HG03196 (cell line): ENCODE measurements at regions not wholly inside any gene's neighbourhood (a gene's known extent, or its start where the extent isn't known, plus 50 kb on each side); places are given as distances from the start of the nearest gene placed in this dataset.

Experiments
- ATAC-seq: cut with Tn5 transposase; IDR thresholded peaks from one replicate; pipeline ENCODE4 v1.9.1; 2021; ENCODE audit not compliant: unreplicated experiment

DNA sequence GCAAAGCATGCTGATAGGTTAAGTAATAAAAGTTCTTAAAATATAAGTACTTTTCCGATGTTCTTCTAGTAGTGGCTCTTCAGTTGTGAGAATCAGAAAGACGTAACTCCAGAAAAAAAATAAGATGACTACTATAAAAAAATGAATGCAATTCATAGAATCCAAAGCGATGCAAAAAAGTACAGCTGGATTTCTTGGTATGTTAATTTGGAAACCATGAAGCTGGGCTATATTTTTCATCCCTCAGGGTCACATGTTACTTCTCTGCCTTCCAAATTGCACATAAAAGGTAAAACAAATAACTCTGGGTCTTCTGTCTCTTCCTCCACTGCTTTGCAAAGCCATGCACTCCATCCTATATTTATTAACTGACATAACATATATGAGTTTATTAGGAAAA, 843.9 kb upstream of the DPPA4 start:
- no peak for ATAC-seq

DNA sequence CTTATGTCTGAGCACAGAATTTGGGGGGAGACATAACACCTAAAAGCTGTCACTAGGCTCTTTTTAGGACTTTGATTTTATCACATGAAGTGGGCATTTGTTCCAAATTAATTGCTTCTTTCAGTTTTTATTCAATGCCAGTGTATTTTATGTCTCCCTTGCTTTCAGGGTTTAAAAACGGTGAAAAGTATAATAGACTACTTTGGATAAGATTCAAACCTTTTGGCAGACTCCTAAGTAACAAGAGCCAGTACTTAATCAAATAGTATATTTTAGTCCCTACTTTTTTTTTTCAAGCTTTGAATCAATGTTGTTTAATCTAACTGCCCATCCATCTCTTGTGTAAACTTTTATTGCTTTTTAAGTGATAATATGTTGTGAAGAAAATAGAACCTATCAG, 847.2 kb upstream of the DPPA4 start:
- ATAC-seq = no peak

DNA sequence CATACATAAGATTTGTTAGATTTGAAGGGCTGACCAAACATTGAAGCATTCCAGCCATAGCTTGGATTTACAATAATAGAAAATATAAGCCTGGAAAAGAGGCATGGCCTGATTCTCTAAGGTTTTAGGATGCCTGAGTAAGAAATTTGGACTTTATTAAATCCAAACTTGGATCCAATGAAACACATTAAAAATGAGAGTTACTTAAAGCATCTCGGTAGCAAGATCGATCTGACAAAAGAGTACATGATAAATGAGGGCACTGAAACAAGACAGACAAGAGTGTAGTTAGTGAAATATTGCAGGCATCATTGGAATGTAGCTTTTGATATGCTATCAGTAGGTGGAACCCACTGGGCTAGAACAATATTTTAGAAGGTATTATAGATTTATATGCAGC, 855.7 kb upstream of the DPPA4 start:
- ATAC-seq = no peak

DNA sequence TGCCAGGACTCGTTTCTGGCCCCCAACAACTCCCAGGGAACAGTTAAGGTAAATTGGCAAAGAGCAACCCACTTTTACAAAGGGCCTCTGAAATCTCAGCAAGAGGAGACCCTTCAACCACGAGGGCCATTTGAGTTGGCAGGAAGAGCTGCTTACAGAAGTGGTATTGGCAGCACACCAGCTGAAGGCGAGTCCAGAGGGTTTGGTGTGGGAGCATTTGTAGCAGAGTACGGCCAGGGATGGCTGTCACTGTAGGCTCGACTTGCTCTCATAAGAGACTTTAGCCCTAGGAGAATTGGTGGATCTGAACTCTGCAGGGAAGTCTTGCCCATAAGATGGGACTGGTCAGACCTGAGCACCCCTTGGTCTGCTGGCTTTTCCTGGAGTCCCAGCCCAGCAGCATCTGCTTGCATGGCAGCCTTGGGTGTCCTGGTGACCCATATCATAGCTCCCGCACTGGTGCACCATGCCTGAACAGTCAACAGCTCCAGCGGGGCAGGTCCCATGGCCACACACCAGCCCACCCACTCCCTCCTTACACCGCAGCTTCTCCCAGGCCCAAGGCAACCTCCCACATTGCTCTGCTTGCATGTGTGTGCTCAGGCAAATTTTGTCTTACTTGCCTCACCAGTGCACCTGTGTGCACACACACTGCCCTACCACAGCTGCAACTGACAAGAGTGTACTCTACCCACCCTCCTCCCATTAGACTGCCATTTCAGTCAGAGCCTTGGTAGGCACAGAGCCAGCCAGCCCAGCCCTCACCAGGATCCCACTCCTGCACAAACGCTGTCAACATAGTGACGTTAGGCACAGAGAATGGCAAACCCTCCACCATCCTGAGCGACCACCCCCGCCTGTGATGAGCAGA, 861.6 kb upstream of the DPPA4 start:
- ATAC-seq = no peak

DNA sequence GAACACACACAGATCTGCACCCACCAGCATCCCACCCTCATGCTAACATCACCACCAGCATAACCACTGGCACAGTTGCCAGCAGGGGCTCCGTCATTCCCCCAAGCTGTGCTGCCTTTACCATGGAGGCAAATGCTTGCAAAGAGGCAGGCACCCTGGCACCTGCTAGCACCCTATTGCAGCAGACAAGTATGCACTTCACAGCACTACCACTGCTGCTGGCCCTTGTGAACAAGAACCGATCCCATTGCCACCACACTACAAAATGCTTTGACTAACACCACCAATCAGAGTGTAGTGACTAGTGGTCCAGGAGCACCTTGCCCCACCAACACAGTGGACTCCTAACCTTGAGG, 862.2 kb upstream of the DPPA4 start:
- no peak for ATAC-seq

DNA sequence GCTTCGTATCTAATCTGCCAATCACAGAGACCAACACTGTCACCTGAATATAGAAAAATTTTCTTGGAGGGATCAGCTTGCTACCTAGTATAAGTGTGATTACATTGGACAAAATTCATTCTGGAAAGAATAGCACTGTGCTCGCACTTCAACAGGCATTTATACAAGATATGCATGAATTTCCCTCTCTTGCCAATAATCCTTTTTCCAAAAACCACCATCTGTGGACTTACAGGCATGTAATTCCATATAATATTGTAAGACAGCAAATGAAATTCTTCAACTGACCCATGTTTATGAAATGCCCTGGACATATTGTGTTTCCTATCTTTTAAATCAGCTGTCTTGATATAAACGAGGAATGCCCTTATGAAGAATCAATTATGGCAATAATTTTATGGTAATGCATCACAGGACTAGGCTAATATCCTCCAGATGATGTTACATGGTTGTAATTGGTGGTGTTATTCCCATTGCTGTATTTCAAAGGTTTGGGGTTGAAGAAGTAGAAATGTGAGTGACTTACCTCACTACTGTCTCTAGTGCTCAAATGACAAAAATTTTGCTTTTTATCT, 861.4 kb upstream of the NECTIN3 start:
- ATAC-seq = no peak

DNA sequence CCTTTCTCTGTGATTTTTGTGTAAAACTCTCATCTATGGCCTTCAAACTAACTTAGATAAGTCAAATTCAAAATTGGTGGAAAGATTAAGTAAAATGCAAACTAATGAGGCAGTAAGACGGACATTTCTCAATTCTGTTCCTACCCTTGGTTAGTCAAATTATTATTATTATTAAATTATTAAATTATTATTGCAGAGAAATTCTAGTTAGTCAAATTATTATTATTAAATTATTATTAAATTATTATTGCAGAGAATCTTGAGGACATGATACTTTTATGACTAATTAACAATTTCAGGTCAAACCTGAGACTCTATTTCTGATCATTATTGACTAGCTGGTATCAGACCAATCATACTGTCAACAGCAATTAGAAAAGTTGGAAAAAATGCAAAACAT, 845.0 kb upstream of the NECTIN3 start:
- ATAC-seq = no peak

DNA sequence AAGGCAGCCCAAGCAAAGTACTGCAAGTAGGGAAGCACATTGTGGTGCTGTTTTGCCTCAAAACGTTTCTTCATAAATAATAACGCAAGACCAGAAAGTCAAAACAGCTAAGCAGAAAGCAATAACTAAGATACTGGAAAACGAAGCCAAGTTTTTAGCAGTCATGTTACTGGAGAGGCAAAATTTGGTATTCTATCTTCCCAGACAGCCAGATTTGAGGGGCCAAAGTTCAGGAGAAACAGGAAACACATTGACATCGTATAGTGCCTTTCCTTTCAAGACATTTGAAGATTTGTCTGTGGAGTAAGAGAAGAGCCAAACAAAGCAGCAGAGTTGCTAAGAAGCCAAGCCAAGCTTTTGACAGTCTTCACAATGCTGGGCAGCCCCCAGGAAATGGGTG, 843.6 kb upstream of the NECTIN3 start:
- ATAC-seq = no peak

DNA sequence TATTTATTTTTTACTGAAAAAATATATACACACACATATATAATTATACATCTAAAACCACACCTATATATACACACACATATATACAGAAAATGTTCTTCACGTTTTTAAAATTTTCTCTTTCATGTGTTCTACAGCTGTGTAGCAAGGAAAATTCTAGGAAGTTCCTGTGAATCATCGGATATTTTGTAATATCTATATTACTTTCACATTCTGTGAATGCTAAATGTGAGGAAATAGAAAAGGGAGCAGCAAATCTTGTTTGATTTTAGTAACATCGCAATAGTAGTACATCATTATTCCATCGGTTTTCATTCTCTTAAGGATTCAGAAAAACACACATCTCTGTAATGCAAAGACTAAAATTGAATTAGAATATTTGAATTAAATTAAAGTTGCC, 836.8 kb upstream of the NECTIN3 start:
- no peak for ATAC-seq

DNA sequence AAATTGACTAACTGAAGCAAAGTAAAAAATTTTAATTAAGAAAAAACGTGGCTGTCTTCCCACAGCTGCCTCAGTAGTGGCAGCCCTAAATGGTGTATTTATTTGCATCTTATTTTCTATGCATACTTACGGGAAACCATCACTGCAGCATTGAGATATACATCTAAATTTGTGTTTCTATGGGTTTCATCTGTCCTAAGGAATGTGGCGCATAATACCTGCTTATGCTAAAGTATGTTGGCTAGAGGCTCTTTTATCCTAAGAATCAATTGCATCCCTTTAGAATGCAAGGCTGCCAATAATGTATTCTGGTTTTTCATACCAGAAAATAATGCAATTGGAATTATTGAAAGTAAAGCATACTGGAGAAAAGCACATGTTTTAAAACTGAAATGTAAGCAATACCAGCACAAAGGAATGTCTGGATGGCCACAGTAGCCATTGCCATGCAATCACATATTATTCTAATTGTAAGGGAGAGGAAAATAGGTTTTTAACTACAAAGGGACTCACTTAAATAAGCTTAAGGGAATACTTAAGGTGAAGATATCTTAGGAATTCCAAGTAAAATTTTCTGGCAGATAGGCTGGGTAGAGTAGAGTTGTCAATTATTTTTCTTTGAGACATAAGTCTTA, 834.5 kb upstream of the NECTIN3 start:
- no peak for ATAC-seq

DNA sequence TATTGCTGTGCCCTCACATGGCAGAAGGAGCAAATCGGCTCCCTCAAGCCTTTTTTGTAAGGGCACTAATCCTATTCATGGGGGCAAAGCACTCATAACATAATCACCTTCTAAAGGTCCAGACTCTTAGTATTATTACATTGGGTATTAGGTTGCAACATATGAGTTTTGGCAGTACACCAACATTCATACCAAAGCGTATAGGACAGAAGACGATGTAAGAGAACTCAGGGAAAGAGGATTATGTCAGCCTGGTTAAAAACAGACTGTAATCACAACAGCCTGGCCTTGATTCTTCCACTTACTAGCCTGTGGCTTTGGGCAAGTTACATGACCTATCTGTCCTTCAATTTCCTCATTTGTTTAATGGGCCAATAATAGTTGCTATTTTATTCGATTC, 828.5 kb upstream of the NECTIN3 start:
- ATAC-seq = no peak

DNA sequence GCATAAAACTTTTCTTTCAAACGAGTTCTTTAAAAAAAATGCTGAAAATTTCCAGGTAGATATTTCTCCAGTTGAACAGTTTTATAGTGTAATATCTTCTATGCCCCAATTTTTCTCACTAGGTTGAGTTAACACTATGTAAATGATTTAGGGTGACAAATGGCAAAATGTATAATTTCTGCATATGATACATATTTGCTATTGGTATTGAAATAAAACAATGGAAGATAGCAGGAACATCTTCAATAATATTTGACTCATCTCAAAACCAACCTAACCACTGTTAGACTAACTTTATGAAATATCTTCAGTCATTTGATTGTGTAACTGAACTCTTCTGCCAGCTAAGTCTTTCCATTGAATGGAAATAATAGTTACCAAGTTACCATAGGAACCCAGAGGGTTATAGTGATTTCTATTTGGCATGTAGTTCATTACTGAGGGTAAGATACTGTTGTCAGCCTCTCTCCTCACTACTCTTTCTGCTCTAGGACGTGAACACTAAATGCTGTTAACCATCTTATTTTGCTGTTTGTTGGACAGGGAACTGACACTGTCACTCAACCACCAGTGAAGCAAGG, 824.7 kb upstream of the NECTIN3 start:
- ATAC-seq = no peak

DNA sequence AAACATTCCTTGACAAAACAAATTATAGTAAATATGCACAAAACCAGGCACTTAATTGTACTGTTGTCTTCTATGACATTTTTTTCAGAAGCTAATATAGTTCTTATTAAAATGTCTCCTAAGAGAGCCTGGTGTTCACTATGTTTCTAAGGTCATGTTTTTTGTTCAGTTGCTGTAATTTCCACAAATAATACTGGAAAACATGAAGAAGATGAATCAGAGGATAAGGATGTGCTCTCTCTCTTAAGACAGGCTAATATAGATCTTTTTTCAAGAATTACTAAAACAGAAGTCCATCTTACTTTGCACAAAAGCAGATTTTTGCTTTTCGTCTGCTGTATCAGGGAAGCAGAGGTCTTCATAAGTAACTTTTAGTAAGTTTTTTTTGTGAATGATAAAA, 823.0 kb upstream of the NECTIN3 start:
- no peak for ATAC-seq

DNA sequence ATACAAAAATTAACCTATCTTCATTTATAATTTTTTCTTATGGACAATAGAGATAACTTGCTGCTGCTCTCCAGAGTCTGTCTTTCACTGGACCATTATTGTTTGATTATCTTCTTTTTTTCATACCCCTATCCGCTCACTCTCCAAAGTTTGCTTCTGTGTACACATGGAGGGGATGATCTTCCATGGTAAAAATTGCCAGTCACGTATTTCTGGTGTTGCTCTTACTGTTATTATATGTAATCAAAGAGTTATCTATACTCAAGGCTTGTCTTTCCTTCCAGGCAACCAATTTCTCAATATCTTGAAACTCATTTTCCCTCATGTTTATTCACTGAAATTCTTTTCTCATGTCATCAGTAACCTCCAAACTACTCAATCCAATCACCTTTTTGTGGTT, 817.8 kb upstream of the NECTIN3 start:
- ATAC-seq = no peak

DNA sequence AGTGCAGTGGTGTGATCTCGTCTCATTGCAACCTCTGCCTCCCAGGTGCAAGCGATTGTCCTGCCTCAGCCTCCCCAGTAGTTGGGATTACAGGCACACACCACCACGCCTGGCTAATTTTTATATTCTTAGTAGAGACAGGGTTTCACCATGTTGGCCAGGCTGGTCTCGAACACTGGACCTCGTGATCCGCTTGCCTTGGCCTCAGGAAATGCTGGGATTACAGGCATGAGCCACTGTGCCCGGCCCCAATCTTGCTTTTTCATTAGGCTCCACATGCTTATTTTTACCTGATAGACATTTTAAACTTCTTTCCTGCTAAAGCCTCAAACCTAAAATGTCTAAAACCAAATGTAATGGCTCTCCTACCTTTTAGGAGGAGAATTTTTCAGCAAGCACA, 817.0 kb upstream of the NECTIN3 start:
- no peak for ATAC-seq

DNA sequence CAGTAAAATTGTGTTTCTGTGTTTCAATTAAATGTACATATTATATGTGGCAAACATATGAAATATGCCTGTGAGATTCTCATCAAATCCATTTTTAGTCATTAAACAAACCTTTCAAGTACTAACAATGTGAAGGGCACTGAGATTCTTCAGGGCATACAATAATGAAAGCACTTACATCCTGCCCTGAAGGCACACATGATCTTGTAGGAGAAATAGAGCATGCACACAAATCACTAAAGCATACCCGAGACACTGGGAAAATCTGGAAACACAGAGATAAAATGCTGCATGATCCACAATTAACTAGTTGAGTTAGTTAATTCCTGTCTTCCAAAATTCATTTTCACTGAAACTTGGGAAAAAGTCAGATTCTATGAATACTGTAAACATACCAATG, 810.5 kb upstream of the NECTIN3 start:
- no peak for ATAC-seq

DNA sequence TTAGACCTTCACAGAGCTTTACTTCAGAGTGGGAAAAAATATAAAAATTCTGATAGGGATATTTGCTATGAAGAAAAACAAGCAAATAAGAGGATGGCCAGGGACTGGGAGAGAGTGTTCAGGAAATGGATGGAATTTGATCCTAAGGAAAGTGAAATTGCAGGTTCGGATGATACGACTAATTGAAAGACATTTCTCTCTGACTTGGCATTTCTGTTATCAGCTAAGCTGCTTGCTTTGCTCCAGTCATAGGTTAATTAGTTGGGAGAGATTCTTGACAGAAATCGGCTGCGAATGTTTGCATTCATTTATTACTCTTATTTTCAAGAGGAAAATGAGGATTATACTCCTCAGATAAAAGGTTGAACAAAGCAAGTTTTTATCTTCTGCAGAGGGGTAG, 808.7 kb upstream of the NECTIN3 start:
- no peak for ATAC-seq

DNA sequence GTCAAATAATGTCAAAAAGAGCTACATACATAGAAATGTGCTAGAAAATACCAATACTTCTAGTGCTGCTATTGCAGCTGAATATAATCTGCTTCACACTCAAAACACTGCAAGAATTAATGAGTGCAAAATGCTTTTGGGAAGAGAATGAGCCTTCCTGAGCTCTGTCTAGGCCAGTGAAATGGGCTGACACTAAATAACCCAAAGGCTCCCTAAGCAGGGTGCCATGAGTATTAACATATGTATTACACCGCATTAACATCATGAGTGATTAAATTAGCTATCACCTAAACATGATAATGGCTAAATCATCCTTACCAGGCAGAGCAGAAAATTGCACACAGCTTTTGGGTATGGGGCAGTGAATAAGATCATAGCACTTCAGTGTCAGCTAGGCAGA, 806.3 kb upstream of the NECTIN3 start:
- no peak for ATAC-seq

DNA sequence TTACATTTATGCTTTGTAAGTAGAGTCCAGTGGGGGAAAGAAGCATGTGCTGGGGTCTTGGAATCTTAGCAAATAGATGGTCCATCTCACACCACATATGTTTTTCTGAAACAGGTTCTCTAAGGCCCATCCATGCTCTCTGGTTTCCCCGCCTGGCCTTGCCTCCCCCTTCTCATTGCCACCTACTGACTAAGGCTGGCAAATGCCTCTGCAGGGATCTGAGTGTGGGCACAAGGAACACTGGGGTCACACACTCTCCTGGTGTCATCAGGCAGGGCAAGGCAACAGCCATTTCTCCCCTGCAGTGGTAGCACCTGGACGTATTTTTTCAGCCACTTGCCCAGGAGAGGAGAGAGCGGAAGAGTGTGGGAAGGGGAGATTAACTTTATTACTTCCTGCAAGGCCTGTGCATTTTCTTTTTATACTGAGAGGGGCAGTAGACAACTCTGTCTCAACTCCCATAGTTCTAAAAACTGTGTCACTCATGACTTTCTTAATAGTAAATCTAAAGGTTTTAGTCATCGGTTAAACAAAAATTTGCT, 804.2 kb upstream of the NECTIN3 start:
- ATAC-seq = no peak

DNA sequence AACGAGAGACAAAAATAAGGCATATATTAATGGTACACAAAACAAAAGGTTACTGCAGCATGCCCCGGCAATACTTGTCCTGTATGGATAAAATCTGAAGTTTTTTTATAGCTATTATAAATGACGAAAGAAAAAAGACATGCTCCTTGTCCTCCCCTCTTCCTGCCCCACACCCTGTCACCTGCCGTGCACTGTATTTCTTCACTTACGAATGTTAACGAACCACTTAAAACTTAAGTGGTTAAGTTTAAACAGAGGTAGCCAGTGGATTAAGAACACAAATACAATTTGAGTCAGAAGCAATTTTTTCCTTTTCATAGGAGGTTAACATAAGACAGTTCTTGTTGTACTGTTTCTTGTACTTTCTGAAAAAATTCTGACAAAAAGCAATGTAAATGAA, 799.1 kb upstream of the NECTIN3 start:
- ATAC-seq = no peak

DNA sequence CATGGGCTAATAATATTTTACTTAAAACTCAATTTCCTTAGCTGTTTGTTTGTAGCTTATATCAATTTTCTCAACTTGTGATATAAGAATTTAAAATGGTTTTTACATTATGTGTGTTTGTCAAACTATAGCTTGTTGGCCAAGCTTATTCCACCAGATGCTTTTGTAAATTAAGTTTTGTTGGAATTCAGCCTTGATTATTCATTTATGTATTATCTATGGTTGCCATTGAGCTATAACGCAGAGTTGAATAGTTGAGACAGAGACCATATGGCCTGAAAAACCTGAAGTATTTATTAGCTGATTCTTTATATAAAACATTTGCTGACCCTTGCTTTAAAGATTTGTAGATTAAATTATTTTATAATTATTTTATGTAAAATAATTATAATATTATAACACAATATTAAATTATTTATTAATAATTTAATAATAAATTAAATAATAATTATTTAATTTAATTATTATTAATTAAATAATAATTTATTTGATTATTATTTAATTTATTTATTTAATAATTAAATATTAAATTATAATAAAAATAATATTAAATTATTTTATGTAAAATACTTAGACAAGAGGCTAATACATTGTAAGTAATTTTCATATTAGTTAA, 779.6 kb upstream of the NECTIN3 start:
- no peak for ATAC-seq
